HUES48 (cell line): ENCODE measurements at regions not wholly inside any gene's neighbourhood (a gene's known extent, or its start where the extent isn't known, plus 50 kb on each side); places are given as distances from the start of the nearest gene placed in this dataset.

Source experiments
- H3K27ac ChIP-seq: one replicate; pipeline ENCODE4 v1.7.0; 2013; ENCODE audit warnings: low read depth, low read length, inconsistent platforms
- H3K27me3 ChIP-seq: 2 replicates; pipeline ENCODE4 v1.6.1; 2013; ENCODE audit warnings: mild to moderate bottlenecking, low read length; ENCODE audit not compliant: control insufficient read depth, insufficient read depth
- H3K36me3 ChIP-seq: 2 replicates; pipeline ENCODE4 v1.6.1; 2013; ENCODE audit warnings: low read length; ENCODE audit not compliant: control insufficient read depth, insufficient read depth
- H3K4me1 ChIP-seq: 2 replicates; pipeline ENCODE4 v1.6.1; 2013; ENCODE audit warnings: mild to moderate bottlenecking, low read length; ENCODE audit not compliant: control insufficient read depth, insufficient read depth
- H3K4me3 ChIP-seq: 2 replicates; pipeline ENCODE4 v1.5.1; 2013; ENCODE audit warnings: mild to moderate bottlenecking, low read depth, low read length
- H3K9ac ChIP-seq: 2 replicates; pipeline ENCODE4 v1.6.1; 2013; ENCODE audit warnings: mild to moderate bottlenecking, low read depth, low read length, moderate library complexity
- H3K9me3 ChIP-seq: 2 replicates; pipeline ENCODE4 v1.6.1; 2013; ENCODE audit warnings: low read length; ENCODE audit not compliant: control insufficient read depth, insufficient read depth

DNA sequence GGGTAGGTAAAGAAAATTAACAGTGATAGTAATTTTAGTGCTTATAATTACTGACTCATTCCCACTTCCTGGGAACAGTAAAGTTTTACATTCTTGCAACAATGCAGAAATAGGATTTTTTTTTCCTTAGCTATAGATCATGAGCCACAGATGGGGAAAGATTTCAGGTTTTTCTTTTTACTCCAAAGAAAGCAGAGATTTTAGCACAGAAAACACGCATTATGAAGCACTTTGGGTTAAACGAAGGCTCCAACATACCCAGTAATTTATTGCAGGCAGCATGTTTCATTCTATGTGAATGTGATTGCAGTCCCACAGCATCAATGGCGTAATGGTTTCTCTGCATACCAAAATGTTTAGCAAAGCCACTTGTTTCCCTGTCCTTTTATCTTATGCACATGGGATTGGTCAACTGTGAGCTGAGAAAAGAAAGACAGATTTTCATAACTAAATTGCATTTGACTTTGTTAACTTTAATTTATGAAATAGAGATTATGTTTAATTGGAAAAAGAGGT lies 124.6 kb upstream of the E2F7 start:
- H3K9me3 ChIP-seq = no peaks in the 10 kb centered on the region
- H3K4me1 ChIP-seq = no peaks in the 10 kb centered on the region
- no peak overlapping the region for H3K27ac ChIP-seq
- H3K4me3 ChIP-seq = no peak overlapping the region
- no peak overlapping the region for H3K9ac ChIP-seq
- H3K36me3 ChIP-seq = no peaks in the 10 kb centered on the region
- H3K27me3 ChIP-seq = no peaks in the 10 kb centered on the region

DNA sequence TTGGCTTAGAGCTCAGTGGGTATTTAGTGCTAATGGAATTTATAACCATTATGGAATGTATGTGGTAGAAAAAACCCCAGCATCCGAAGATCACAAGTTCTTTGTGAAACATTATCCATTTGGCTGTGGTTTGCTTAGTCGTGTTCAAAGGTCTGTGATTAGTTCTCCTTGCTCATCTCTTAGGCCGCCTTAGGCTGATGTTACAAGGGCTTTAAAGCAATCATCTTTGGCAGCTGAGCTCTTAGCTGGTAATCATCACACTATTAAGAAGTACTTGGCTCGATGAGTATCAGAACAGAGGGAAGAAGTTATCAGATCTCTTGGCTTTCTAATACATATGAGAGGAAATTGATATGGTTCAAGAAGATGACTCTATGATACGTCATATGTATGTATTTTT lies 124.1 kb upstream of the E2F7 start:
- Histone ChIP-seq H3K27me3 (no peaks in the 10 kb centered on the region), H3K9ac (no peak overlapping the region), H3K4me1 (no peaks in the 10 kb centered on the region), H3K36me3 (no peaks in the 10 kb centered on the region), H3K4me3 (no peak overlapping the region), H3K9me3 (no peaks in the 10 kb centered on the region), H3K27ac (no peak overlapping the region)

DNA sequence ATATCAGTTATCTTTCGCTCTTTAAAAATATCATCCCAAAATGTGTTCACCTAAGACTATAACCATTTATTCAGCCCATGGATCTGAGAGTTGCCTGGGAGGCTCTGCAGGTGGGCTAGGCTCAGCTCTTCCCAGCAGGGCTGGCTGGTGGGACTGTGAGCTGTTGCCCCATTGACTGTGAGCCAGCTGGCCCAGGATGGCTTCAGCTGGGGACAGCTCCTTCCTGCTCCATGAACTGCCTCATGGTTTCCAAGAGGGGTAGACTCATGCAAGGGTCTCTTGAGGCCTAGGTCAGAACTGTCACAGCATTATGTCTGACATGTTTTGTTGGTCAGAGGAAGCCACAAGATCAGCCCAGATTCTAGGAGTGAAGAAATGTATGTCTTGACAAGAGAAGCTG lies 114.1 kb upstream of the E2F7 start:
- Histone ChIP-seq H3K9ac (no peak overlapping the region), H3K9me3 (peaks cover 7% of the 10 kb centered on the region), H3K4me1 (no peaks in the 10 kb centered on the region), H3K27ac (no peak overlapping the region), H3K27me3 (no peaks in the 10 kb centered on the region), H3K36me3 (no peaks in the 10 kb centered on the region), H3K4me3 (no peak overlapping the region)

DNA sequence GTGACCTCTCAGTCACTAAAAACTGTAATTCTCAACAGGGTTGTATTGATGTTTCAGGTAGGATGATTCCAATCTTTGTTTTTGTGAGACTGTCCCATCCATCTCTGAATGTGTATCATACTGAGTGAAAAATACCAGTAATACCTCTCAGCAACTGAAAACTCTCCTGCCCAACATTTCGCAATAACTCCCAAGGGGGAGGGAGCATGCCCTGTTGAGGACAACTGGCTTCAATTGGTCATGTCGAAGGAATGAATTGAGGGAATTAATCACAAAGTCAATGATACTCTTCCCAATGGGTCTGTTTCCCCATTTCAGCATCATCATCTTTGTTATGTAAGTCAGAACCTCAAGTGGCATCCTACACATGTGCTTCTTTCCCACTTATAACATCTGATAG lies 102.4 kb upstream of the E2F7 start:
- Histone ChIP-seq H3K9me3 (no peaks in the 10 kb centered on the region), H3K9ac (no peak overlapping the region), H3K27me3 (no peaks in the 10 kb centered on the region), H3K4me3 (no peak overlapping the region), H3K4me1 (peaks cover 9% of the 10 kb centered on the region), H3K36me3 (no peaks in the 10 kb centered on the region), H3K27ac (no peak overlapping the region)

DNA sequence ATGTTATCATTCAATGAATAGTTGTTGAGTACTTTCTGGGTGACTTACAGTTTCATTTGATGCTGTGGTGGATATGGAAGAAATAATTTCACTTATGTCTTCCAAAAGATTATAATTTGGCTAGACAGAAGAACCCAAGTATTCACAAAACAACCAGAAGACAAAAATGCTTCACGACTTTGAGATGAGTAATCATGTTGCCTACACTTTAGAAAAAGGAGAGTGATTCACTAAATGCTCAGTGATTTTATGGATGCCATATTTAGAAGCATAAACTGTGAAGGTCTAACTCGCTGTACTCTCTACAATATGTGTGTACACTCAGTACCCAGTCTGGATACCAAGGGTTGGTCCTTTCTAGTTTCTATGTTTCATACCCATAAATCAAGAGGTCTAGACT lies 101.3 kb upstream of the E2F7 start:
- Histone ChIP-seq H3K36me3 (no peaks in the 10 kb centered on the region), H3K4me1 (peaks cover 14% of the 10 kb centered on the region), H3K9me3 (no peaks in the 10 kb centered on the region), H3K27me3 (no peaks in the 10 kb centered on the region), H3K9ac (no peak overlapping the region), H3K27ac (no peak overlapping the region), H3K4me3 (no peak overlapping the region)

DNA sequence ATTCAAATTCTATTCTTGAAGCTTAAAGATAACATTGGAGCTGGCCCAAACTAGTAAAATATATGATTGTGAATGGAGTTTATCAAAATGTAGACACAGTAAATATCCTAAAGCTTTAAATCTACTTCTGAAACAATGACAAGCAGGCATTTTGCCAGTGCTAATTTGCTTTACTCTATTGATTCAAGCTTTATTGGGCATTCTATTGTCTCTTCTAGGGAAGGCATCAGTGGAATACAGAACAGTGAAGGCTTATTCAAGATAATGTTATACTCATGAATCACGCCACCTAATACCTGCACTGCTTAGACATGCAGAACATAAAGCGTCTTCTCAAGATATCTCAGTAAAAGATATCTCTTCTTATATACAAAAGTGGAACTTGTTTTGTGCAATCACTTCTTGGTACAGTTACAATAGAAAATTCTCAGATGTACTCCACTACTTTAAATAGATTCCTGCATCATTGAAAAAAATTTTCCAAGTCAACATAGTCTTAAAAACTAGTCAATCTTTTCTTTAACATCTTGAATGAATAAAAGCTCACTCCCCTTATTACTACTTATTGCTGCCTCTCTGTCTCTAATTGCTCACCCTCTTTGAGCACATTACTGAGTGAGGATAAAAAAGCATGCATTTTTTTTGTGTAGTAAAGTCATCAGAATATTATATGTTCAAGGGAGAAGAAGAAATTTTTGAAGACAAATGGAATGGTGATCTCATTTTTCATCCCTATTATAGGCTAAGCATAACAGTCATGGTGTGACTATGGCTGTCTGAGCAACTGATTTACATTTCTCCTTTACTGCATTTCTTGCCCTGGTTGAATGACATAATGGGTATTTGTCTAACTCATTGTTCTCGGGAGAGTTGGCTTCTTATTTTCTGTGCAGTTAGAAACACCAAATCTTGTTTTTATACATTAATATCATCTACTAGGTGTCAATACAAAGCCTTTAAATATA lies 98.0 kb upstream of the E2F7 start:
- H3K27me3 ChIP-seq = no peaks in the 10 kb centered on the region
- no peak overlapping the region for H3K9ac ChIP-seq
- H3K4me3 ChIP-seq = no peak overlapping the region
- peaks cover 21% of the 10 kb centered on the region for H3K4me1 ChIP-seq
- no peaks in the 10 kb centered on the region for H3K9me3 ChIP-seq
- H3K36me3 ChIP-seq = no peaks in the 10 kb centered on the region
- H3K27ac ChIP-seq = no peak overlapping the region

DNA sequence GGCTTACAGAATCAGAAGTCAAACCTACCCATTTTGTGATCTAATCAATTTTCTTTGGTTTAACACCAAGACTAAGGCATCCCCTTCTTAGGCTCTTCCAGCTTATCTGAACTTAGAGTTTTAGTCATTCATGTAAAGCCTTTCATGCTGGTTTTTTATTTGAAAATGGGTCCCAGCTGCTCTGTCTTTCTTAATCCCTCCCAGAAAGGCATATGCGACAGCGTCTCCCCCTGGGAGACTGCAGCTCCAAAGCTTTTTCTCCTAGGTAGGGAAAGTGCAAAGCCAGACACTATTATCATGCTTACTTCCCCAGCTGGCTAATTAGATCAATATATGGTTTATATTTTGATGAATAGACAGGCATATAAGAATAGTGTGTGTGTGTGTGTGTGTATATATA lies 96.6 kb upstream of the E2F7 start:
- H3K27ac ChIP-seq = no peak overlapping the region
- H3K36me3 ChIP-seq = no peaks in the 10 kb centered on the region
- no peaks in the 10 kb centered on the region for H3K27me3 ChIP-seq
- peaks cover 24% of the 10 kb centered on the region for H3K4me1 ChIP-seq
- no peak overlapping the region for H3K4me3 ChIP-seq
- H3K9ac ChIP-seq = no peak overlapping the region
- no peaks in the 10 kb centered on the region for H3K9me3 ChIP-seq

DNA sequence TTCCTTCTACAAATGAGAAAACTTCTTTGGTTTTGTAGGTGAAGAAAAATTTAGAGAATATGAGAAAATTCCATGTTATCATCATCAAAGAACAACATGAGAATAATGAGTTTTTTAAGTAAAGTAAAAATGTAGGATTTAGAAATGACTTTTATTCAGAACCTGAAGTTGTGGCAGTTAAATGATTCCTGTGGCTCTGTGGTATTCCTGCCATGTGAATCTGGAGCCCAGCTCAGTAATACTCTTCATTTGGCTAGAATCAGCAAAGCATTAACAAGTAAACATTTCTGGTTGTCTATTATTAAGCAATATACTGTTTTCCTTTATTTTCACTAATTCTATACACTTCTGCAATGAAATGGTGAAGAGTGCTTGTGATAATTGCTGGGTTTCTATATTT lies 95.6 kb upstream of the E2F7 start:
- H3K9ac ChIP-seq = no peak overlapping the region
- no peak overlapping the region for H3K27ac ChIP-seq
- H3K36me3 ChIP-seq = no peaks in the 10 kb centered on the region
- H3K4me1 ChIP-seq = peaks cover 24% of the 10 kb centered on the region
- H3K9me3 ChIP-seq = no peaks in the 10 kb centered on the region
- no peak overlapping the region for H3K4me3 ChIP-seq
- no peaks in the 10 kb centered on the region for H3K27me3 ChIP-seq

DNA sequence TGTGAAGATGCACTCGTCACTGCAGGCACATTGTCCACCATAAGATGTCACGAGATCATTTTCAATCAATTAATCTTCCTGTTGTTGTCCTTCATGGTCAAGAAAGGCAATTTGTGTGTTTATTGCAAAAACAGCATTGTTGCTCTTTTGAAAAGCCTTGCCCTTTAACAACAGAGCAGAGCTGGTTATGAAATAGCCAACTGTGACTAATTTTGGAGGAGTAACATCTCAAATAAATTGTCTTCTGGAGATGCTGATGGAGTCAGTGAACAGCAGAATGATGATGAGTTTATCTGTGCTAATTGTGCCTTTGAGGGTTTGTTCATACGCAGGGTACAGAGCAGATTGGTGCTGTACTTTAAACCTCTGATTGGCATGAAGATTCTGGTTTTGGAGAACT lies 88.3 kb upstream of the E2F7 start:
- H3K9ac ChIP-seq = no peak overlapping the region
- H3K9me3 ChIP-seq = no peaks in the 10 kb centered on the region
- H3K27me3 ChIP-seq = no peaks in the 10 kb centered on the region
- H3K4me3 ChIP-seq = no peak overlapping the region
- H3K27ac ChIP-seq = no peak overlapping the region
- no peaks in the 10 kb centered on the region for H3K36me3 ChIP-seq
- 0 out of 2 replicates have a peak, but pooled peaks cover 6% of the 10 kb centered on the region for H3K4me1 ChIP-seq

DNA sequence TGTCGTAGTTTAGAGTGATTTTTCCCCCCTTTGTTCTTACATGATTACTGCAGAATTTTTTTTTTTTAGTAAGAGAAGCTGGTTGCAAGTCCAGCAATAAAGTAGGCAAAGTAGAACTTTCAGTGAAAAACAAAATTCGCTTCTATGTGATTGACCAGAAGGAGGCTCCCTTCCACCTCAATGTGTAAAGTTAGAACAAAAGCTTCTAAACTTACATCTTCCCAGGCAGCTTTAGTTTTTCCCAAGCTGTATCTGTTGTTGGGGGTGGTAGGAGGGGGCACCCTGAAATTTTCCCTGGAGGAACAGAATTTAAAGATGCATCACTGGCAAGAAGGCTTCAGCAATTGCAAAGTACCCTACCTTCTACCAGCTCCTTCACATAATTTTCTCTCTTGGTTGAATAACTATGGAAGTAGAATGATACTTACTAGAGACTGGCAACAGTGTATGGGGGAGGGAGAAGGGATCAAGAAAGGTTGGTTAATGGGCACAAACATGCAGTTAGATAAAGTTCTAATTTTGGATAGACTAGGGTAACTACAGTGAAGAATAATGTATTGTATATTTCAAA lies 87.3 kb upstream of the E2F7 start:
- H3K9ac ChIP-seq = no peak overlapping the region
- H3K27ac ChIP-seq = no peak overlapping the region
- no peak overlapping the region for H3K4me3 ChIP-seq
- H3K27me3 ChIP-seq = no peaks in the 10 kb centered on the region
- no peaks in the 10 kb centered on the region for H3K9me3 ChIP-seq
- no peaks in the 10 kb centered on the region for H3K36me3 ChIP-seq
- 0 out of 2 replicates have a peak, but pooled peaks cover 6% of the 10 kb centered on the region for H3K4me1 ChIP-seq

DNA sequence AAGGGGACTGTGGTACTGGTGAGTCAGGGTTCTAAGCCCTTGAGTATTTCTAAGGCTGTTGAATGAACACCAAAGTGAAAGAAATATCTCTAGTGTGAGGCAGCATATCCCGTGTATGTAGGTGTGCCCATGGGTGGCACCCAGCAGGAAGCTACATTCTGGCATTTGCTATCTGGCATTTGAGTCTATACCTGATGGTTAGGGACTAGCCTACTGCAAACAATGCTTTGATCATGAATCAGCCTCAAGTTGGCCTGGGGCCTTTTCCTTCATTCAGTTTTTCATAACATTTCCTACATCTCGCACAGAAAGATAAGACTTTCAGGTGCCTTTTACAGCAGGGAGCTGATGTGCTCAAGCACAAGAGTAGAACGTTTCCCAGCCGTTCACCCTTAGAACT lies 85.7 kb upstream of the E2F7 start:
- H3K36me3 ChIP-seq = no peaks in the 10 kb centered on the region
- H3K27me3 ChIP-seq = no peaks in the 10 kb centered on the region
- no peak overlapping the region for H3K27ac ChIP-seq
- H3K4me1 ChIP-seq = 0 out of 2 replicates have a peak, but pooled peaks cover 3% of the 10 kb centered on the region
- H3K9me3 ChIP-seq = no peaks in the 10 kb centered on the region
- H3K4me3 ChIP-seq = no peak overlapping the region
- H3K9ac ChIP-seq = no peak overlapping the region
